GM19452 (cell line): ENCODE measurements at regions not wholly inside any gene's neighbourhood (a gene's known extent, or its start where the extent isn't known, plus 50 kb on each side); places are given as distances from the start of the nearest gene placed in this dataset.
"Not testable (repeated sequence)": the region's sequence is repeated elsewhere in the genome, so short reads cannot be mapped to it uniquely, and the experiment has no call there.

Source experiments
- ATAC-seq: cut with Tn5 transposase; IDR thresholded peaks from one replicate; pipeline ENCODE4 v1.9.1; 2021; ENCODE audit not compliant: unreplicated experiment

GRCh38 chr2:234409590-234409989 lies 87.3 kb downstream of the ARL4C start:
- no peak for ATAC-seq

DNA sequence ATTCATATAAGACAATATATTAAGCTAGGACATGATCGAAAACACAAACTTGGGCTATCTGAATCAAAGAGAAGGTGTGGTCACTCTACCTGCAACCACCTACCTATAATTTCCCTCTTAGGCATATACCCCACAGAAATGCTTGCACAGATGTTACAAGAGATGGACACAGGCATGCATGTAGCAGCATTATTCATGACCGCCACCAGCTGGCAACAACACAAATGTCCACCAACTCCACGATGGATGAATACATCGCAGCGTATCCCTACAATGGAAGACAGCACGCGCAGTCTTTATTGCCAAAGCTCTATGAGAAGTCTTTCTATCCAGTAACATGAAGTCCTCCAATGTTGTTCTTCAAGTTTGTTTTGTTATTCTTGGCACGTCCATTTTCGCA lies 90.8 kb downstream of the ARL4C start:
- no peak for ATAC-seq

DNA sequence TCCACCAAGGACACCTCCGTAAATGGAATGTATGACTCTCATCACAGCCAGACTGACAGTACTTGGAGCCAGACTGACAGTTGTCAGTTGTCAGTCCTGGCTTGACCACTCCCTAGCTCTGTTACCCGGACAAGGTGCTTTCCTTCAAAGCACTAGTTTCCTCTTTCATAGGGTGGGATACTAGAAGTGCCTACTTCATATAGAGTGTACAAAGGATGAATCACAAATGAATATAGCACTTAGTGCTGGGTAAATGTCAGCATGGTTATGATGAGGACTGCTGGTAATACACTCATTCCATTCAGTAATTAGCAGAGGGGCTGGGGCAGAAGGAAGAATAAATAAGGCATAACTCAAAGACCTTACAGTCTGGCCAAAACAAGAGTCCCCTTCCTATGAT lies 91.4 kb downstream of the ARL4C start:
- no peak for ATAC-seq

DNA sequence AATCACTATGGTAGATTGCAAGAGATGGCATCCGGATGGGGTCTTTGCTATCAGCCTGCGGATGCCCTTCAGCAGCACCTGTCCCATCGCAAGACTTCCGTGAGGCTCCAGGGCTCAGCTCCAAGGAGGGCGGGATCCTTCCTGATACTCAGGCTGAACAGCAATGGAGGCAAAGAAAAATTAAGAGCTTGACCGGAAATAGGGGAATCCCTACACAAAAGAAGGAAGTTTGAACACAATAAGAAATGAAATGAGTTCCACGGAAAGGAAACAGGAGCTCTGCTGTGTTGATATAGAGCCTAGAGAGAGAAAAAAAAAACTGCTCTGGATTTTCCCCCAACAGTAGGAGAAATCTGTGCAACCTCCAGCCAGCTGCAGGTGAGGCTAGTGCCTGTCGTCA lies 91.9 kb downstream of the ARL4C start:
- no peak for ATAC-seq

DNA sequence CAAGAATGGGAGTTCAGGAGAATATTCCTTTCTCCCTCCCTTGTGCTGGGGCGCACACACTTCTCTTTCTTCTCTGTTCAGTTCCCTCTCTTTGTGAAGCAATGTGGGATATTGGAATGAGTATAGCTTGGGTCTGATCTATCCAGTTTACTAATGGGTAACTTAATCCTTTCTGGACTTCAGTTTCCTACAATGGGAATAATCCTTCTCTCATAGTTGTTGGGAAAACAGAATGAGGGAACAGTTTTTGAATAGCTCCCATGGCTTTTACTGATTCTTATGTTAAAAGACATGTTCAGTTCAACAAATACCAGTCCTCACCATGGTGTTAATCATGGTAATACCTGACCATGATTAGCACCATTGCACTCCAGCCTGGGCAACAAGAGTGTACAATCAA lies 93.1 kb downstream of the ARL4C start:
- ATAC-seq, result no peak

DNA sequence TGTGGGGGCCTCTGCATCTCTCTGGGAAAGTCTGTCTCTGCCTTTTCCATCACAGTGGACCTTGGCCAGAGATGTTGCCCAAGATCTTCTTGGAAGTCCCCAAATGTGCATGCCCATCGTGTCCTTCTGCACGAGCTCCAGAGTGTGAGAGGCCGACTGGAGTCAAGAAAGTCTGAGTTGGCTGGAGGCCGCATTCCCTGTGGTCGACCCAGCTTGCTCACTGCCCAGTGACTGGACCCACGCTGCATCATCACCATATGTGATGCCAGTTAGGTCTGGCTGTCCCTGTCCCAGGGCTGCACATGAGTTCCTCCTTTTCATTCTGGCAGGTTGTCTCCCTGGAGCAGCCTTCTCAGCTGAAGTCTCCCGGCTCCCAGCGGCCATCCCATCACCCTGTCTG lies 93.8 kb downstream of the ARL4C start:
- ATAC-seq, result no peak

DNA sequence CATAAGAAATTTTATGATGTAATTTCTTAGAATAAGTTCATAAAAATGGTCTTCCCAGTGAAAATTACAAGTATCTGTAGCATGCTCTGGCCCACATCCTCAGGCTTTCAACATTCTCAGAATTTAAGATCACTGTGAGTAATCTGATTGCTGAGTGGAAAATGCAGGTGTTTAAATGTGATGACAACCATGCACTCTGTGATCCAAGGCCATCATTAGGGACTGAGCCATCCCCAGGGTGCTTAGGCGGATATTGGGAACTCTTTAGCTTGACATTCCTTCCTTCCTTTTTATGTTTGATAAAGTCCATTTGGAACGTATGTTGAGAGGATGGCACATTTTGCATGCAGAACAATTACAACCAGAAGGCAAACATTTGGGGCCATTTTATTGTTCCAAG lies 95.5 kb downstream of the ARL4C start:
- no peak for ATAC-seq

DNA sequence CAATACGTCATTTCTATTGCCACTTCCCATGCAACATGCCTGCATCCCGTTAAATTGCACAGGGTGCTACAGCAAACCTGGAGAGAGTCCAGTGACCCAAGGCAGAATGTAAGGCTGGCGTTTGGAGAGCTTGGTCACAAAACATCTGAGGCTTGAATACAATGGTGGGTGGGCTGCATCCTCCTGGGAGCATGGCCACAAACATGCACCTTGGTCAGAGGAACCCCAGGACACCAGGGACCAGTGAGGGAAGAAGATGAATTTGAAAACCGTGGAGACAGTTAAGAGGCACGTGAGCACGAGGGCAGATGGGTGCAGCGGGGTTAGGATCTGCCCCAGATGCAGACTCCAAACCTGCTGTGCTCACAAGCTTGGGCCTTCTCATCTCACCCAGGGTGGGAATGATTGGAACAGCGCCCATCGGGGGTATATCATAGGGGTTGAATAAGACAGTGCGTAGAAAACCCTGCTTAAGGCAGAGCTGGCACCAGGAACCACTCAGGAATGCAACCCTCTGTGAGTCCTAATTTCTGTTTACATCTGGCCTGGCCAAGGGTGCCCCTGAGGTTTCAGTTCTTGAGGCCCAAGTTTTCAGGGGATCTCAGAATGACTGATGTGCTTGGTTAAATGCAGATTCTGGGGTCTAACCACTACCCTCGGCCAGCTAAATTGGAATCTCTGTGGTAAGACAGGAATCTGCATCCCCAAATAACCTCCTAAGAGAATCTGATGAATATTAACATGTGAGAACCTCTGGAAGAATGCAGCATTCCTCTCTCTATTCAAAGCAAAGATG lies 97.2 kb downstream of the ARL4C start:
- ATAC-seq, result no peak

GRCh38 chr2:234398531-234398930 lies 98.3 kb downstream of the ARL4C start:
- no peak for ATAC-seq

DNA sequence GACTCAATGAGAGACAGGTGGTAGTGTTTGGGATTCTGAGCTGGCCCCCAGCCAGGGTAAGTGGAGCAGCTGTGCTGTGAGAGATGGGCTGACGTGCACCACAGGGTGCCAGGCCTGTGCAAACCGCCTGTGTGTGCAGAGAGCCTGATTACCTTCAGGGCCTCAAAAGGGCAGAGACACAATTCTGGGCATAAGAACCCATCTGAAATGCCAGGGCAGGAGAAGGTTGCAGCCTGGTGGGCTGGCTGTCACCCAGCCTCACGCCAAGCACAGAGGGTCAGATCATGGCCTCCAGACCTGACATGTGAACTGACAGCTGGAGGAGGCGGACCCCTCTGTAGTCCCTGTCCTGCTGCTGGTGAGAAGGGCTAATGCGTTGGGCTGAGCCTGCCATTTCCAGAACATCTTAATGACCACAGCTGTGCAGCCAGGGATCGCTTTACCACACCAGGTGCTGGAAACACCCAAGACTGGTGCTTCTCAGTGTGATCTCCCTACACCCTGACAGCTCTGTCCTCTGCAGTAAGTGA lies 100.9 kb downstream of the ARL4C start:
- no peak for ATAC-seq

DNA sequence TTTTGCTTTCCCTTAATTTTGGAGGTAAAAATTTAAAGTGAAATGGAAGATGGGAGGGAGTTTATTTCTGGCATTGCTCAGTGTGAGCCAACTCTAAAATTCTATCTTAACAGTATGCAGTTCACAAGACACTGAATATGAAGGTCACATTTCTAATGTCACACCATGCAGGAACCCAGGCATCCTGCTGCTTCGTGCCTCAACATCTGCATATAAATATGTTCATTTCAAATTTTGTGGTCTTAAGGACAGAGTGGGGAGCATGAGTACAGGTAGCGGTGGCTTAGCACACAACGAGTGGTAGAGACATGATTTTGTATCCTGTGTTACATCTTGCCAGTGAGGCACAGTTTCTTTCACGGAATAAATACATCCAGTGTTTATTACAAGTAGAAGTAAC lies 102.4 kb downstream of the ARL4C start:
- no peak for ATAC-seq

DNA sequence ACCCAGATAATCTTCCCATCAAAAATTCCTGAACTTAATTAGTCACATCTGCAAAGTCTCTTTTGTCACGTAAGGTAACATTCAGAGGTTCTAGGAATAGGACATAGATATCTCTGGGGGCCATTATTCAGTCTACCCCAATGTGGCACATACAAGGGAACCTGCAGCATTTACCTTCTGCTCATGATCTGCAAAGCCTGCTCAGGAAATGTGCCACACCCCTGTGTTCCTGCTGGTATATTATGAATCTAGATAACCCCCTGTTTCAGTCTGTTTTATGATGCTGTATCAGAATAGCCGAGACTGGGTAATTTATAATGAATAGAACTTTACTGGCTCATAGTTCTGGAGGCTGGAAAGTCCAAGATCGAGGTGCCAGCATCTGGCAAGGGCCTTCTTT lies 103.5 kb downstream of the ARL4C start:
- no peak for ATAC-seq

DNA sequence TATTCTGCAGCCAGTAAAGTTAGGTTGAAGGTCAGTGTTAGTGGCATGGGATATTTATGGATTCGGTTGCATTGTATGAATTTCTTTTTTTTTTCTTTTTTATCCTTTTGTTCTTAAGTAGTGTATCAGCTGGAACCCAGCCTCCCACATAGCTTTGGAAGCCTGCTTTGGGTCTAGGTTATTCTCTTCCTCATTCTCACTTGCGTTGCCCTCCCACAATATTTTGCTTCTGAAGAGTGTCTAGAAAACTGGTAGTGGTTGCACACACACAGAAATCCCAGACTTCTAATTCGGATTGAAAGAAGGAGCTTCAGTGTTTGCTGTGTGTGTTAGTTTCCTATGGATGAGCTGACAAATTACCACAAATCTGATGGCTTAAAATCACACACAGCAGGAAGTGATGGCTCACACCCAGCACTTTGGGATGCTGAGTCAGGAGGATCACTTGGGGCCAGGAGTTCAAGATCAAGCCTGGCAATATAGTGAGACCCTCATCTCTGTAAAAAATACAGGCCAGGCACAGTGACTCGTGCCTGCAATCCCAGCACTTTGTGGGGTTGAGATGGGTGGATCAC lies 104.8 kb downstream of the ARL4C start:
- no peak for ATAC-seq

GRCh38 chr2:234391625-234392024 lies 105.3 kb downstream of the ARL4C start:
- ATAC-seq, result no peak

- ATAC-seq, result not testable (repeated sequence)
Observed at GRCh38 chr2:234389661-234390060, 107.2 kb downstream of the ARL4C start.

GRCh38 chr2:234388591-234388990 lies 108.3 kb downstream of the ARL4C start:
- no peak for ATAC-seq

- ATAC-seq, result no peak
Observed at GRCh38 chr2:234386971-234387370, 109.9 kb downstream of the ARL4C start.

- ATAC-seq, result no peak
Observed at GRCh38 chr2:234382131-234382530, 114.8 kb downstream of the ARL4C start.

GRCh38 chr2:234378958-234379357 lies 117.9 kb downstream of the ARL4C start:
- not testable (repeated sequence) for ATAC-seq

- ATAC-seq, result no peak
Observed at GRCh38 chr2:234378440-234378839, 118.4 kb downstream of the ARL4C start.

DNA sequence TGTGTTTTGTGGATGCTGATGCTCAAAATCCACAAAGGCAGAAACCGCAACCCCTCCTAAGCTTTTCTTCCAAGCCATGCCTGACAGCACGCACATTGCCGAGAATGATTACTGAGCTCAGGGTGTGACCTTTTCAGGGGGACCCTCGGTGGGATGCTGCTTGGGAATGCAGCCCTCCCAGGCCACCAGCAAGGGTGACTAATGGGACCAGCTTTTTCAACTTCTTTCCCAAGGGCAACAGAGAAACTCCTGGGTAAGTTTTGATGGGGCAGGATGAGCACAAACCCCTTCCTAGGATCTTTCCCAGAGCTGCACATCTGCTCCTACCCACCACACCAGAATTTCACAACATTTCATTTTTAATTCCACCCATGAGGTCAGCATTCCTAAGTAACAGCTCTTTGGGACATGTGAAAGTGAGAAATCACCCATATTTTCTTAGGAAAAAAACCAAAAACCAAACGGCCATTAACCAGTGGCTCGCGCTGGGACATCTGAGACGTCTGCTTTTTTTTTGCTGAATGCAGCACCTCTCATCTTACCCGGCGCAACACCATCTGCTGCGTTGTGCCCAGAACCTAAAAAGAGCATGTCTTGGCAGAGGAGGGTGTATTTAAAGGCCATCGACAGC lies 119.0 kb downstream of the ARL4C start:
- no peak for ATAC-seq

GRCh38 chr2:234376229-234376628 lies 120.7 kb downstream of the ARL4C start:
- no peak for ATAC-seq
